CD14-positive monocyte (primary cell): ENCODE measurements at regions not wholly inside any gene's neighbourhood (a gene's known extent, or its start where the extent isn't known, plus 50 kb on each side); places are given as distances from the start of the nearest gene placed in this dataset.

Experiments
- DNase-seq, 3 donors: peaks; one replicate each; pipeline ENCODE4 v3.0.0-alpha.2; 2011 to 2022
- H2AFZ ChIP-seq: 2 replicates; pipeline ENCODE4 v1.6.0; 2012; ENCODE audit warnings: mild to moderate bottlenecking, low read depth, low read length, inconsistent platforms; ENCODE audit not compliant: insufficient read depth, poor library complexity, severe bottlenecking
- H3K27ac ChIP-seq, 2 donors: 1 replicate in 1 of 2; 2 replicates in 1 of 2; pipeline ENCODE4 v1.5.1; 2012 to 2013; ENCODE audit warnings: low read length in 2 of 2, control low read depth in 1 of 2, inconsistent platforms in 1 of 2, low read depth in 1 of 2, mild to moderate bottlenecking in 1 of 2
- H3K27me3 ChIP-seq, 2 donors: one replicate each; pipeline versions ENCODE4 v1.6.0 to v1.6.1; 2011 to 2013; ENCODE audit warnings: low read length in 2 of 2; ENCODE audit not compliant: control insufficient read depth in 2 of 2, insufficient read depth in 2 of 2
- H3K36me3 ChIP-seq, 2 donors: replicated peaks in 1 of 2; 1 replicate in 1 of 2; 2 replicates in 1 of 2; pipeline versions ENCODE4 v1.5.1 to v1.6.1; 2012 to 2013; ENCODE audit warnings: low read length in 2 of 2, control low read depth in 1 of 2, inconsistent platforms in 1 of 2, mild to moderate bottlenecking in 1 of 2; ENCODE audit not compliant: insufficient read depth in 2 of 2, control insufficient read depth in 1 of 2
- H3K4me1 ChIP-seq, 2 donors: 1 replicate in 1 of 2; 2 replicates in 1 of 2; pipeline versions ENCODE4 v1.5.1 to v1.6.1; 2012 to 2013; ENCODE audit warnings: low read length in 2 of 2, control low read depth in 1 of 2, inconsistent platforms in 1 of 2, mild to moderate bottlenecking in 1 of 2, moderate library complexity in 1 of 2; ENCODE audit not compliant: insufficient read depth in 2 of 2, control insufficient read depth in 1 of 2
- H3K4me2 ChIP-seq: replicated peaks from 2 replicates; pipeline ENCODE3; 2012; ENCODE audit warnings: low read length, moderate library complexity, mild to moderate bottlenecking; ENCODE audit not compliant: poor library complexity, severe bottlenecking; ENCODE audit errors: extremely low read depth
- H3K4me3 ChIP-seq, 3 experiments: fragments of 200-600 bp in 1 of 3; sonication (generic) in 1 of 3; replicated peaks in 1 of 3; 1 replicate in 2 of 3; 2 replicates in 1 of 3; pipeline ENCODE4 v1.5.1; 2011 to 2013; ENCODE audit warnings: low read length in 3 of 3, mild to moderate bottlenecking in 3 of 3, control low read depth in 2 of 3, low read depth in 2 of 3, inconsistent platforms in 1 of 3, moderate library complexity in 1 of 3
- H3K79me2 ChIP-seq: 2 replicates; pipeline ENCODE4 v1.6.0; 2012; ENCODE audit warnings: mild to moderate bottlenecking, control low read depth, inconsistent platforms, low read length, moderate library complexity; ENCODE audit not compliant: insufficient read depth
- H3K9ac ChIP-seq: 2 replicates; pipeline ENCODE4 v1.6.0; 2017; ENCODE audit warnings: low read length, mild to moderate bottlenecking; ENCODE audit not compliant: insufficient read depth, poor library complexity, severe bottlenecking
- H3K9me3 ChIP-seq, 2 donors: replicated peaks in 1 of 2; 1 replicate in 1 of 2; 2 replicates in 1 of 2; pipeline versions ENCODE4 v1.5.1 to v1.6.1; 2012 to 2013; ENCODE audit warnings: low read length in 2 of 2, control low read depth in 1 of 2; ENCODE audit not compliant: control insufficient read depth in 1 of 2, insufficient read depth in 1 of 2
- H4K20me1 ChIP-seq: 2 replicates; pipeline ENCODE4 v1.6.0; 2012; ENCODE audit warnings: mild to moderate bottlenecking, low read length, control low read depth, moderate library complexity; ENCODE audit not compliant: insufficient read depth
- H3K27ac Mint-ChIP-seq, 7 donors: one replicate each; pipeline ENCODE4 v1.8.0; 2020; ENCODE audit warnings: mild to moderate bottlenecking in 7 of 7, mixed read lengths in 7 of 7, moderate library complexity in 6 of 7, inconsistent platforms in 2 of 7
- H3K27me3 Mint-ChIP-seq, 3 donors: one replicate each; pipeline ENCODE4 v1.8.0; 2021 to 2022; ENCODE audit warnings: low read depth in 3 of 3, mild to moderate bottlenecking in 3 of 3, mixed read lengths in 3 of 3, moderate library complexity in 3 of 3, inconsistent platforms in 1 of 3
- H3K36me3 Mint-ChIP-seq, 2 donors: one replicate each; pipeline ENCODE4 v1.8.0; 2020; ENCODE audit warnings: mixed read lengths in 2 of 2, inconsistent platforms in 1 of 2, mild to moderate bottlenecking in 1 of 2
- H3K4me1 Mint-ChIP-seq: one replicate; pipeline ENCODE4 v1.8.0; 2020; ENCODE audit warnings: mild to moderate bottlenecking, mixed read lengths
- H3K4me3 Mint-ChIP-seq, 2 donors: one replicate each; pipeline ENCODE4 v1.8.0; 2020; ENCODE audit warnings: mild to moderate bottlenecking in 2 of 2, mixed read lengths in 2 of 2, moderate library complexity in 1 of 2
- H3K9me3 Mint-ChIP-seq, 7 donors: one replicate each; pipeline ENCODE4 v1.8.0; 2020 to 2022; ENCODE audit warnings: mixed read lengths in 7 of 7, mild to moderate bottlenecking in 6 of 7, moderate library complexity in 6 of 7, inconsistent platforms in 2 of 7
- CTCF ChIP-seq: fragments of 200-600 bp; IDR thresholded peaks from one replicate; pipeline ENCODE4 v1.8.0; 2022; ENCODE audit warnings: antibody characterized with exemption, mild to moderate bottlenecking
- WGBS: methylation state at CpG from one replicate; pipeline ENCODE4 v1.1.5; 2013; ENCODE audit warnings: missing lambda C conversion rate; ENCODE audit not compliant: insufficient coverage; 5-methylcytosine and 5-hydroxymethylcytosine counted together
- intact Hi-C, 2 donors: fragments of 100-400 bp; cut with micrococcal nuclease; formaldehyde crosslinking; loops; one replicate each; pipeline versions ENCODE4 v1.15.0 to v1.15.1; 2023

- Histone ChIP-seq H3K79me2 (no peaks in the 10 kb centered on the region), H3K4me2 (no peak overlapping the region), H3K4me3 (no peak overlapping the region), H4K20me1 (no peaks in the 10 kb centered on the region), H3K4me1 (no peaks in the 10 kb centered on the region), H3K9ac (no peak overlapping the region), H2AFZ (no peak overlapping the region), H3K27ac (no peak overlapping the region), H3K9me3 (peaks cover 0 to 6% of the 10 kb centered on the region in 2 donors), H3K36me3 (no peaks in the 10 kb centered on the region), H3K27me3 (no peaks in the 10 kb centered on the region)
- no peak for DNase-seq
- peaks cover 5% of the 10 kb centered on the region for H3K4me1 Mint-ChIP-seq
- intact Hi-C loops: no loop called here
- H3K36me3 Mint-ChIP-seq: no peaks in the 10 kb centered on the region
- no peak for TF ChIP-seq CTCF
- H3K4me3 Mint-ChIP-seq: no peak overlapping the region
- H3K9me3 Mint-ChIP-seq: peaks cover 0 to 9% (median 5%) of the 10 kb centered on the region in 7 donors
- H3K27me3 Mint-ChIP-seq: peaks cover 2 to 8% (median 2%) of the 10 kb centered on the region in 3 donors
- WGBS: 80% methylated on average over 8 of the region's 10 CpGs
- no peak overlapping the region for H3K27ac Mint-ChIP-seq
These were observed 1375.2 kb downstream of the TBC1D22A start for GRCh38 chr22:48137640-48138039.

- Mint-ChIP-seq H3K4me3 (no peak overlapping the region), H3K9me3 (peaks cover 4 to 14% (median 8%) of the 10 kb centered on the region in 7 donors), H3K27me3 (peaks cover 2 to 8% (median 5%) of the 10 kb centered on the region in 3 donors), H3K4me1 (peaks cover 5% of the 10 kb centered on the region), H3K27ac (no peak overlapping the region), H3K36me3 (no peaks in the 10 kb centered on the region)
- Histone ChIP-seq H3K4me3 (no peak overlapping the region), H2AFZ (no peak overlapping the region), H3K4me1 (no peaks in the 10 kb centered on the region), H3K27me3 (no peaks in the 10 kb centered on the region), H3K9me3 (peaks cover 0 to 12% of the 10 kb centered on the region in 2 donors), H3K36me3 (no peaks in the 10 kb centered on the region), H3K4me2 (no peak overlapping the region), H3K9ac (no peak overlapping the region), H4K20me1 (no peaks in the 10 kb centered on the region), H3K27ac (no peak overlapping the region), H3K79me2 (no peaks in the 10 kb centered on the region)
- DNase-seq: no peak
- TF ChIP-seq CTCF: no peak
- intact Hi-C loops: no loop called here
- WGBS: 81% methylated on average over 4 of the region's 8 CpGs
These were observed 1373.1 kb downstream of the TBC1D22A start for GRCh38 chr22:48135592-48135991.
